Glutamatergic neuron (in vitro differentiated cells): ENCODE measurements at regions not wholly inside any gene's neighbourhood (a gene's known extent, or its start where the extent isn't known, plus 50 kb on each side); places are given as distances from the start of the nearest gene placed in this dataset.
"Not testable (repeated sequence)": the region's sequence is repeated elsewhere in the genome, so short reads cannot be mapped to it uniquely, and the experiment has no call there.

Source experiments
- DNase-seq: peaks from one replicate; pipeline ENCODE4 v3.0.0; 2022
- H3K27ac Mint-ChIP-seq: one replicate; pipeline ENCODE4 v1.8.0; 2020; ENCODE audit warnings: mild to moderate bottlenecking, mixed read lengths, inconsistent platforms; ENCODE audit not compliant: unreplicated experiment
- H3K27me3 Mint-ChIP-seq: one replicate; pipeline ENCODE4 v1.8.0; 2020; ENCODE audit warnings: mild to moderate bottlenecking, moderate library complexity, mixed read lengths, inconsistent platforms; ENCODE audit not compliant: unreplicated experiment
- H3K36me3 Mint-ChIP-seq: one replicate; pipeline ENCODE4 v1.8.0; 2020; ENCODE audit warnings: mild to moderate bottlenecking, mixed read lengths, inconsistent platforms; ENCODE audit not compliant: unreplicated experiment
- H3K4me1 Mint-ChIP-seq: one replicate; pipeline ENCODE4 v1.8.0; 2020; ENCODE audit warnings: mild to moderate bottlenecking, low read depth, mixed read lengths, inconsistent platforms; ENCODE audit not compliant: unreplicated experiment
- H3K4me3 Mint-ChIP-seq: one replicate; pipeline ENCODE4 v1.8.0; 2020; ENCODE audit warnings: mild to moderate bottlenecking, mixed read lengths, inconsistent platforms; ENCODE audit not compliant: unreplicated experiment
- H3K9me3 Mint-ChIP-seq: one replicate; pipeline ENCODE4 v1.8.0; 2020; ENCODE audit warnings: mild to moderate bottlenecking, moderate library complexity, mixed read lengths, inconsistent platforms; ENCODE audit not compliant: unreplicated experiment
- TF ChIP-seq, protein P1 (sequence below): fragments of 200-600 bp; sonication (generic); IDR thresholded peaks from one replicate; pipeline ENCODE4 v1.5.0; 2021; ENCODE audit not compliant: partially characterized antibody, unreplicated experiment

DNA sequence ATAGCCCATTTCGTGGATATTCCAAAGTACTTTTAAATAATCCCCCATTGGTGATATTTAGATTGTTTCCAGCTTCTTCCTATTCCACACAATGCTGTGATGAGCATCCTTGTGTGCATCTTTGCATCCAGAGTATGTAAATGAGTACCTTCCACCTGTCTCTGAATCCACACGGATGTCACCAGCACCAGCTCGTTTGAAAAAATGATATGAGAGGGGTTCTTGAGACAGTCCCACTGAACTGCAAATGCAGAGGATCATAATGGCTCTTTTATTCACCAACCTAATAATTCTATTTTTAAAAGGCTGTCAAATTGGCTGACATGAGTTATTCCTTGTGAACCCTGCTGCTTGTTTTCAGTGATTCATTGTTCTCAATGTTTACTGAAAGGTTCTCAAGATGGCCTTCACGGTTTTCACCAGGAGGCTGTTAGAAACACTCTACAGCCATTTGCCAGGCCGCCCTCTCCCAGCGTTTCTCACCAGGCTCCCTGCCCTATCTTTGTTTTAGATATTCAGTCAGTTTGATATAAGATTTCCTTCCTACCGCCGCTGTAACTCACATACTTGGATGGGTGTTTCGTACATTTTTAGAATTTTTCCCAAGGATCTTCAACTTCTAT, 96.7 kb upstream of the PTPRG start:
- Mint-ChIP-seq H3K27ac (no peak overlapping the region), H3K27me3 (no peaks in the 10 kb centered on the region), H3K9me3 (no peaks in the 10 kb centered on the region), H3K4me3 (no peak overlapping the region), H3K4me1 (no peaks in the 10 kb centered on the region), H3K36me3 (no peaks in the 10 kb centered on the region)
- no peak for DNase-seq
- TF ChIP-seq, protein P1, sequence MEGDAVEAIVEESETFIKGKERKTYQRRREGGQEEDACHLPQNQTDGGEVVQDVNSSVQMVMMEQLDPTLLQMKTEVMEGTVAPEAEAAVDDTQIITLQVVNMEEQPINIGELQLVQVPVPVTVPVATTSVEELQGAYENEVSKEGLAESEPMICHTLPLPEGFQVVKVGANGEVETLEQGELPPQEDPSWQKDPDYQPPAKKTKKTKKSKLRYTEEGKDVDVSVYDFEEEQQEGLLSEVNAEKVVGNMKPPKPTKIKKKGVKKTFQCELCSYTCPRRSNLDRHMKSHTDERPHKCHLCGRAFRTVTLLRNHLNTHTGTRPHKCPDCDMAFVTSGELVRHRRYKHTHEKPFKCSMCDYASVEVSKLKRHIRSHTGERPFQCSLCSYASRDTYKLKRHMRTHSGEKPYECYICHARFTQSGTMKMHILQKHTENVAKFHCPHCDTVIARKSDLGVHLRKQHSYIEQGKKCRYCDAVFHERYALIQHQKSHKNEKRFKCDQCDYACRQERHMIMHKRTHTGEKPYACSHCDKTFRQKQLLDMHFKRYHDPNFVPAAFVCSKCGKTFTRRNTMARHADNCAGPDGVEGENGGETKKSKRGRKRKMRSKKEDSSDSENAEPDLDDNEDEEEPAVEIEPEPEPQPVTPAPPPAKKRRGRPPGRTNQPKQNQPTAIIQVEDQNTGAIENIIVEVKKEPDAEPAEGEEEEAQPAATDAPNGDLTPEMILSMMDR, result no peak

DNA sequence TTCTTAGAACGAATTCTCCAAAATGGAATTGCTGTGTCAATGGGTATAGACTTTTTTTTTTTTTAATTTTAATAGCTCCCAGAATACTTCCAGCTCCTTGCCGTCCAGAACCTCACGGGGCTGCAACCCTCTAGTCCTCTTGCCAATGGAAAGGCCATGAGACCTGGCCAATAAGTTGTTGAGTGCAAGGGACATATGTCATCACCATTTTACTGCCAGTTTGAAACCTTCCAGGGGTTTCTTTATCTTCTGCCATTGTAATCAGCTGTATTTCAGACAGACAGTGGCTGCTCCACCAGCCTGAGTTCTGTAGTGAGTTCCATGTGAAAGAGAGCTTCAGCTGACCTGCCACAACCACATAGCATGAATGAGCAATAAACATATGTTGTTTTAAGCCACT, 95.0 kb upstream of the PTPRG start:
- H3K27me3 Mint-ChIP-seq, result no peaks in the 10 kb centered on the region
- TF ChIP-seq, protein P1, result no peak
- H3K27ac Mint-ChIP-seq, result no peak overlapping the region
- no peaks in the 10 kb centered on the region for H3K4me1 Mint-ChIP-seq
- peaks cover under 1% of the 10 kb centered on the region for H3K36me3 Mint-ChIP-seq
- DNase-seq, result no peak
- H3K9me3 Mint-ChIP-seq, result no peaks in the 10 kb centered on the region
- no peak overlapping the region for H3K4me3 Mint-ChIP-seq

DNA sequence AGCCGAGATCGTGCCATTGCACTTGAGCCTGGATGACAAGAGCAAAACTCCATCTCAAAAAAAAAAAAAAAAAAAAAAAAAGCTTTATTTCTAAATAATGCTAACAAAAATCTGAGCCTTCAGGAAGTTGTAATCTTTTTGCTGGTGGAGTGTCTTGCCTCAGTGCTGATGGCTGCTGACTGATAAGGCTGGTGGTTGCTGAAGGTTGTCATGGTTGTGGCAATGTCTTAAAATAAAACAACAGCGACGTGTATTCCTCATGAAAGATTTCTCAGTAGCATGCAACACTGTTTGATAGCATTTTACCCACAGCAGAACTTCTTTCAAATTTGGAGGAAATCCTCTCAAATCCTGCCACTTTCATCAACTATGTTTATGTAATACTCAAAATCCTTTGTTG, 77.4 kb upstream of the PTPRG start:
- TF ChIP-seq, protein P1, result no peak
- no peak for DNase-seq
- Mint-ChIP-seq H3K27ac (no peak overlapping the region), H3K4me3 (no peak overlapping the region), H3K4me1 (no peaks in the 10 kb centered on the region), H3K27me3 (no peaks in the 10 kb centered on the region), H3K9me3 (no peaks in the 10 kb centered on the region), H3K36me3 (no peaks in the 10 kb centered on the region)

DNA sequence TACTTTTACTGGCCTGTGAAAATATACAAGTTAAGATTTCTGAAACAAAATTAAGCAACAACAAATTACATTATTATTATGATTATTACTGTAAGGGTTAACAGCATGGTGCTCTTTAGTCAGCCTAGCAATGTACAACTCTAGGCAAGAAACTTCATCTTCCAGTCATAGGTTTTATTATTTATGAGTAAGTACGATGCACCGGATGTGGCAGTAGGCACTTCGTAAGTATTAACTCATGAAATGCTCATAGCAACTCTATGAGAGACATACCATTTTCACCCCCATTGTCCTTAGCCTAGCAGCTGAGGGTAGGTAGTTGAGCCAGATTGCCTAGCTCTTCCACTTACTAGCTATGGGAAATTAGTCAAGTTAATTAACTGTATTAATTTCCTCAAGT, 68.0 kb upstream of the PTPRG start:
- Mint-ChIP-seq H3K27ac (no peak overlapping the region), H3K4me1 (no peaks in the 10 kb centered on the region), H3K4me3 (no peak overlapping the region), H3K9me3 (peaks cover 3% of the 10 kb centered on the region), H3K27me3 (no peaks in the 10 kb centered on the region), H3K36me3 (no peaks in the 10 kb centered on the region)
- DNase-seq, result no peak
- TF ChIP-seq, protein P1, result no peak

DNA sequence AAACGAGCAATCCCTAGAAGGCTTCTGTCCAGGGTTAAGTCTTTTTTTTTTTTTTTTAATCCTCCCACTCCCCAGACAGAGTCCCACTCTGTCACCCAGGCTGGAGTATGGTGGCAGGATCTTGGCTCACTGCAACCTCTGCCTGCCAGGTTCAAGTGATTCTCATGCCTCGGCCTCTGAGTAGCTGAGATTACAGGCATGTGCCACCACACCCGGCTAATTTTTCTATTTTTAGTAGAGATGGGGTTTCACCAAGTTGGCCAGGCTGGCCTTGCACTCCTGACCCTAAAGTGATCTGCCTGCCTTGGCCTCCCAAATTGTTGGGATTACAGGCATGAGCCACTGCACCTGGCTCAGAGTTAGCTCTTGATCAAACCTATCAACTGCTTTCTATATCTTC, 67.1 kb upstream of the PTPRG start:
- not testable (repeated sequence) for DNase-seq, H3K4me1 Mint-ChIP-seq, H3K4me3 Mint-ChIP-seq, H3K36me3 Mint-ChIP-seq, H3K27ac Mint-ChIP-seq, H3K9me3 Mint-ChIP-seq, H3K27me3 Mint-ChIP-seq
